ENCODE measurements at regions not wholly inside any gene's neighbourhood (a gene's known extent, or its start where the extent isn't known, plus 50 kb on each side); places are given as distances from the start of the nearest gene placed in this dataset.

GRCh38 chr18:24735624-24736231 lies 275.3 kb downstream of the HRH4 start:
- H3K9me3 Mint-ChIP-seq = no peaks in the 10 kb centered on the region
- H3K4me1 Mint-ChIP-seq = no peaks in the 10 kb centered on the region
- TF ChIP-seq CTCF (IDR thresholded peaks at IDR 0.05; ENCODE audit: unreplicated experiment in 3 of 3) = no peak
- H3K4me3 Mint-ChIP-seq = no peak overlapping the region
- H3K27ac Mint-ChIP-seq = no peak overlapping the region
- no peaks in the 10 kb centered on the region for H3K27me3 Mint-ChIP-seq (ENCODE audit: low read depth)
- no peaks in the 10 kb centered on the region for H3K36me3 Mint-ChIP-seq (ENCODE audit: low read depth)

DNA sequence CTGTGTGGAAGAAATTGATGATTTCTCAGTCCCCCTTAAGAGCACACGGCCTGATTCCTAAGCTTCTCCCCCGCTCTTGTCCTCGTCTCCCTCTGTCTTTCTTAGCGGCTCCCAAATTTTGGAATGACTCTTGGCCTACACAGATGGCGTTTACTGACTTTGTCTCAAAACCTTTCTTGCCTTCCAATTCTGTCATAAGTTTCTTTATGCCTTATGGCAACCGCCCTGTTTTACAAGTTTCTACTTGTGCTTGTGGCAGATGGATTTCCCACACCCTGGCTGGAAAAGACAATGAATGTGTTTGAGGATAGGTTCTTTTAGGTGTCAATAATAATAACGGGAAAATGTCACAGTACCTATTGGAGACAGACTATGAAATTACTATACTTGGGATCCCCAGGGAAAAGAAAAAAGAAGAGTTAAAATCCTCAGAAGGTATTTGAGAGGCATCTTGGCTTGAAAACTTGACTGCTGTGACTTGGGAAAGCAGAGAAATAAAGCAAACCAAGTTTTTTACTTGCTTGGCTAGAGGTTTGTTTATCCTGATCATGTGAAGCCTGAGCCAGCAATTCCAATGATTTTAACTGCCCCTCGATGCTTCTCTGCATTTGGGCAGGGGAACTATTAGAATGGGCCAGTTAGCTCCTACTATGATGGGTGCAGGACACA lies 276.4 kb downstream of the HRH4 start:
- no peak for TF ChIP-seq CTCF (IDR thresholded peaks at IDR 0.05; ENCODE audit: unreplicated experiment in 3 of 3)
- Mint-ChIP-seq H3K4me3 (no peak overlapping the region), H3K27me3 (ENCODE audit: low read depth) (no peaks in the 10 kb centered on the region), H3K4me1 (peaks cover 2% of the 10 kb centered on the region), H3K9me3 (no peaks in the 10 kb centered on the region), H3K36me3 (ENCODE audit: low read depth) (no peaks in the 10 kb centered on the region), H3K27ac (no peak overlapping the region)

GRCh38 chr18:24740829-24741228 lies 280.4 kb downstream of the HRH4 start:
- Mint-ChIP-seq H3K27me3 (ENCODE audit: low read depth) (peaks cover 1% of the 10 kb centered on the region), H3K27ac (no peak overlapping the region), H3K4me1 (peaks cover 10% of the 10 kb centered on the region), H3K9me3 (no peaks in the 10 kb centered on the region), H3K36me3 (ENCODE audit: low read depth) (no peaks in the 10 kb centered on the region), H3K4me3 (no peak overlapping the region)
- TF ChIP-seq CTCF (IDR thresholded peaks at IDR 0.05; ENCODE audit: unreplicated experiment in 3 of 3) = no peak

DNA sequence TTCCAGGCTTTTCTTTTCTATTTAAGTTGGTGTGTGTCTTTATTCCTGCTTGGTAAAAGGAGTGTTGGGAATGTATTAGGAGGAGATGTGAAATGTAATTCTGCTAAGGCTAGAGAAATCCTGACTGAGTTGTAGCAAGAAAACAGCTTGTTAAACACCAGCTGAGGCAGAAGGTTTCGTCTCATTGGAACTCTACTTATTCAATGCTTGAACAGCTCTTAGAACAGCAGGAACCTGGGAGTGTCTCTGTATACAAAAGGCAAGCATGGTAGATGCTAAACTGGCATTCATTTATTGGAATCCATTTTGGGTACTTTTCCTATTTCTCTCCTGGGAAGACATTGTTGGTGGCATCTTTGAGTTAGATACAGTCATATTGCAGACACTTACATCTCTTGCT lies 280.9 kb downstream of the HRH4 start:
- Mint-ChIP-seq H3K36me3 (ENCODE audit: low read depth) (no peaks in the 10 kb centered on the region), H3K9me3 (no peaks in the 10 kb centered on the region), H3K4me1 (peaks cover 10% of the 10 kb centered on the region), H3K4me3 (no peak overlapping the region), H3K27ac (no peak overlapping the region), H3K27me3 (ENCODE audit: low read depth) (peaks cover 3% of the 10 kb centered on the region)
- TF ChIP-seq CTCF (IDR thresholded peaks at IDR 0.05; ENCODE audit: unreplicated experiment in 3 of 3) = no peak

DNA sequence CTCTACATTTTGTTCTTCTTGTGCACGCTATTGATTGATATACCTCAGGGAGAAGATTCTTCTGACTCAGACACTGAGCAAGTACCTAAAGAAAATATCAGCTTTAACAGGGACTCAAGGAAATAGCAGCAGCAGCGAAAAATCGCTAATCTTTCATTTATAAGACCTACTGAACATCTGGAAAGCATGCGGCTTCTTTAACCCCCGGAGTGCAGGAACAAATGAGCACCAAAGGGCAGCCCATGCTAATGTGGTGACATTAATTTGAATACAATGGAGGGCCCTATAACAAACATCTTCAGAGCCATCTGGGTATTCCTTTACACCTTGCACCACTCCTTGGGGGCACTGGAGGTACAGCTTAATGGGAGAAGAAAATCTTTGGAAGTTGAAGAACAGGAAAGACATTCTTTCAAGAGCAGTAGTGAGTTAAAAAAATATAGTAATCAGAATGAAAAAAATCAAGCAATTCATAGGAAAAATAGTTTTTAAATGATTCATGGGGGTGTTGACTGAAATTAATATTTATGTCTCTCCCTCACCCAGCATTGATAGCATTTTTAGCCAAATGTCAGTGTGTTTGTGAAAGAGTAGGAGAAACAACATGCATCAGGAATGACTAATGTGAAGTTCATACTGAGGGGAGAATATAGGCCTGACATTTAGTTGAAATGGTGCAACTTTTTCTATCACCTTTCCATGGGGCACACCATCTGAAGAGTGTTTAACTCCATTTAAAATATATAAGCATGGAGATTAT lies 281.7 kb downstream of the HRH4 start:
- peaks cover 4% of the 10 kb centered on the region for H3K9me3 Mint-ChIP-seq
- peaks cover 3% of the 10 kb centered on the region for H3K27me3 Mint-ChIP-seq (ENCODE audit: low read depth)
- no peak overlapping the region for H3K27ac Mint-ChIP-seq
- no peaks in the 10 kb centered on the region for H3K36me3 Mint-ChIP-seq (ENCODE audit: low read depth)
- no peak overlapping the region for H3K4me3 Mint-ChIP-seq
- H3K4me1 Mint-ChIP-seq = peaks cover 10% of the 10 kb centered on the region
- no peak for TF ChIP-seq CTCF (IDR thresholded peaks at IDR 0.05; ENCODE audit: unreplicated experiment in 3 of 3)
